ENCODE measurements at regions not wholly inside any gene's neighbourhood (a gene's known extent, or its start where the extent isn't known, plus 50 kb on each side); places are given as distances from the start of the nearest gene placed in this dataset.
A peak's percentile ranks its signal among the peaks of the same experiment; 100 is the strongest.

GRCh38 chr3:30263925-30264313, 342.5 kb upstream of the TGFBR2 start:
- no peak for DNase-seq (ENCODE audit: low spot score)

- no peak for DNase-seq (ENCODE audit: low spot score)
Observed at GRCh38 chr3:30266524-30266923, 339.9 kb upstream of the TGFBR2 start.

DNA sequence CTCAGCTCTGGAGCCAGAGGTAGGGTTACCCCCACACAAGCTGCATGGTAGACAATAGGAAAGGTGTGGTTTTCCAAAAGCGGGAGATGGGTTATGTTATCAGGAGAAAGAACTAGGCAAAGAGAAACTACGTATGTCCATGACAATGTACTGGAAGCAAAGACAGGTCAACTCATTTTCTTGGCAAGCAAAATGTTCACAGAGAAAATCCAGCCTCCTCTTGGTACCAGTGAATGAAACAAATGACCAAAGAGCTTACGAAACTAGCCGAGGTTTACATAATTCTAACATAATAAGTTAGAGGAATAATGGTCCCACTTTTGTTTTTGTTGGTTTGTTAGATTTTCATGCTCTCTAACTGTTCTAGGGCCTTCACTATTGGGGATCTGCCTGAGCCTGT, 338.1 kb upstream of the TGFBR2 start:
- no peak for DNase-seq (ENCODE audit: low spot score)

GRCh38 chr3:30269751-30270445, 336.5 kb upstream of the TGFBR2 start:
- no peak for DNase-seq (ENCODE audit: low spot score)

GRCh38 chr3:30271781-30272180, 334.6 kb upstream of the TGFBR2 start:
- DNase-seq (ENCODE audit: low spot score), result no peak

GRCh38 chr3:30273304-30274072, 332.9 kb upstream of the TGFBR2 start:
- DNase-seq (ENCODE audit: low spot score), result no peak

DNA sequence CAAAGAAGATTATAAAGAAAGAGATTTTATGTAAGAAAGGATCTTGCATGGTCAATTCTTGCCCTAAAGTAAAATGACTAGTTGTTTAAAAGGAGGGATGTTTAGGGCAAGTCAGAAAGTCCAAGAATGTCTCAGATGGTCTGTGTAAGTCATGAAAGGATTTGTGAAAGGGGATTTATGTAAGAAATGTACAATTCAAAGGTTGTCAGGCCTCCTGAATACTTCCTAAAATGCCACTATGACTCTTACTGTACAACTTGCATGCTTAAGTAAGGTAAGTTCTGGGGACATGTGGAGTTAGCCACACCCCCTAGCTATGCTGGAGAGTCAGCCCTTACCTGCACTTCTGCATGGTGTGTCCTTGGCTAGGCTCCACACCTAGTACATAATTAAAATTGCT, 328.9 kb upstream of the TGFBR2 start:
- no peak for DNase-seq (ENCODE audit: low spot score)

DNA sequence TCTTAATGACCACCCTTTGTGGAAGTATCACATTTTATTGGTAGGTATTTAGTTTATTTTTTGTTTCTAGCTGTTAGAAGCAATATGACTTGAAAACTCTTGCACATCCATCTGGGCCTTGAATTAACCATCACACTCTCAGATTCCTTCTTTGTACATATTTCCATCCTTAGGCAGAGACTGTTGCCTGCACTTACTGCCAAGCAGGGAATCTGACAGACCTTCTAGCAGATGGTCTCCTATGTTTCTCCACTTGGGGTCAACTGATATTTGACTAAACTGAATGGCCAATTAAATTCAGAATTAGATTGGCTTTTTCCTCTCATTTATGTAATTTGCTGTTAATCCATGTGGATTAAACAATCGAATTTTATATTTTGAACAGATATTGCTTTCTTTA, 324.9 kb upstream of the TGFBR2 start:
- DNase-seq (ENCODE audit: low spot score), result no peak

GRCh38 chr3:30282154-30282696, 324.2 kb upstream of the TGFBR2 start:
- no peak for DNase-seq (ENCODE audit: low spot score)

DNA sequence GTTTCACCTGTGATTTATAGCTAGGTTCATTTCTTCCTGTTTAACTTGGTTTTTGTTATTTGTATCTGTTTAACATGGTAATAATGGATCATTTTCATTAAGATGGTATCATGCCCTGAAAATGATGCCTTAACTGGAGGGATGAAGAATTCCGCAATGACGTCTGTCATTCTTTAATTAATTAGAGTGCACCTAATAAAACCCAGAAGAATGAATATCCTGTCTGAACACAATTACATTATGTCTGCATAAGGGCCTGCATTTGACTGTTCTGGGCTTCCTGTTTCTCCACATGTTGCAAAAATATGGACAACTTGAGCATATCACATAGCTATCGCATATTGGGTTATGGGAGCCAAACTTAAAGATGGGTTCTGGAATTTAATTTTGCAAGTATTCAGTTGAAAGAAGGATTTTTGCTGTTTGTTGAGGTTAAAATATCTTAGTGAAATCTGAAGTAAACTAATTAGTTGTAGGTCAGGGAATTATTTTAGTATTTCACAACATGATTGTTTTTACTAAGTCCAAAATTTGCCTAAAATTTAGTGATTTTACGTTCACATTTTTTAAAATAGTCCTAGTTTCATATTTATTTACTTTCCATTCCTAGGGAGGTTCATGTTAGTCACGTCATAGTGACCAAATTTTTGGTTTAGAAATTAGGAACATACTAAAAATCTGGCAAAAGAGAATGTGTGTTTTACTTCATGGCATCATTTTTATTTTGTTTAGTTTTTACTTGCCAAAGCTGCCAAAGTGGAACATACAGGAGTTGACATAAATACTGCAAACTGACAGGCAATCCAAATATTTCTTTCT, 321.0 kb upstream of the TGFBR2 start:
- DNase-seq (ENCODE audit: low spot score), result no peak

- DNase-seq (ENCODE audit: low spot score), result no peak
Observed at GRCh38 chr3:30286007-30286669, 320.3 kb upstream of the TGFBR2 start.

DNA sequence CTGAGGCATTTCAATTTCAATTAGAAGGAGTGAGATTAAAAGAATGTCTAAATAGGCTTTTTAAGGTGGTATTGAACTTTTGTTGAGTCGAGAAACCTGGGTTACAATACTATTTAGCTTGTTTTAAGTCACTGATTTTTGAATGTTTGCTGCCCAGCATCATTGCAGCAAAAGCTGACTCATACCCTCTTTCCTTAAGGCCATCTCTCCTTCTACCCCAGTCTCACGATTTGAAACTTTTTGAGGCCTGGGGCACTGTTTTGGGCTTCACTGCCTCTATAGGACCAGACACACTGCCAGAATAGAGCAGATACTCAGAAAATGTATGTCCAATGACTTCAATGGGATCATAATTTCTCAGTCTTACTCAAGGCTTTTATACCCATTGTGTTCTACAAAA, 319.6 kb upstream of the TGFBR2 start:
- DNase-seq (ENCODE audit: low spot score), result no peak

- no peak for DNase-seq (ENCODE audit: low spot score)
Observed at GRCh38 chr3:30288830-30289229, 317.6 kb upstream of the TGFBR2 start.

DNA sequence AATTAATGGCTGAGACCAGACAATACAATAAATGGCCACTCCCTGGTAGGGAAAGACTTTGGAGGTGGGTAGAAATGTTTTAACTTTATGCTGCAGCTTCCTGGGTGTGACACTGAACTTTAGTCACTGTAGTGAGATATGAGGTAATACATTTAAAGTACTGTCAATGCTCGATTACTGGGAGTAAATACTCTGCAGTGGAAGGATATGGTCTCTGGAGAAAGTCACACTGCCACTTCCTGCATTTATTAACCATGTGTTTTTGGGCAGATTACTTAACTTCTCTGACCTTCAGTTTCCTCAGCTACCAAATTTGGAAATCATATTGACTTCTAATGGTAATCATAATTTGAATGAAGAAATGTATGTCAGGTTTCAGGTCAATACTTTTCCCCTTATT, 317.1 kb upstream of the TGFBR2 start:
- no peak for DNase-seq (ENCODE audit: low spot score)

DNA sequence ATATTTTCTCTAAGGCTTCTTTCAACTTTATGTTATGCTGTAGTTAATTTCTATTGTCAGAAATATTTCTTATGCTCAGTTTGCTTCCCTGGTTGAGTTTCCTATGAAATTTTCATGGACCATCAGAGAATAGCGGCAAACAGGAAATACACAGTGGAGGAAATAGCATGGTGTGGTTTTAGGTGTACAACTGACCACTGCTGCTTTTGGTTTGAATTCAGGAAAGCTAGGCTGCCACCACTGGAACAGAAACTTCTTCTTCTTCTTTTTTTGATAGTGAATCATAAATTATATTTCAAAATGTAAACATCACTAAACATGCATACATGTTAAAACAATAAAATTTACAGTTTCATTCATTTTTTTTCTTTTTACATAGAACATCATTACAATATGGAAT, 316.6 kb upstream of the TGFBR2 start:
- no peak for DNase-seq (ENCODE audit: low spot score)

GRCh38 chr3:30290479-30290878, 315.9 kb upstream of the TGFBR2 start:
- DNase-seq (ENCODE audit: low spot score), result no peak

- DNase-seq (ENCODE audit: low spot score), result no peak
Observed at GRCh38 chr3:30292192-30292893, 314.1 kb upstream of the TGFBR2 start.

DNA sequence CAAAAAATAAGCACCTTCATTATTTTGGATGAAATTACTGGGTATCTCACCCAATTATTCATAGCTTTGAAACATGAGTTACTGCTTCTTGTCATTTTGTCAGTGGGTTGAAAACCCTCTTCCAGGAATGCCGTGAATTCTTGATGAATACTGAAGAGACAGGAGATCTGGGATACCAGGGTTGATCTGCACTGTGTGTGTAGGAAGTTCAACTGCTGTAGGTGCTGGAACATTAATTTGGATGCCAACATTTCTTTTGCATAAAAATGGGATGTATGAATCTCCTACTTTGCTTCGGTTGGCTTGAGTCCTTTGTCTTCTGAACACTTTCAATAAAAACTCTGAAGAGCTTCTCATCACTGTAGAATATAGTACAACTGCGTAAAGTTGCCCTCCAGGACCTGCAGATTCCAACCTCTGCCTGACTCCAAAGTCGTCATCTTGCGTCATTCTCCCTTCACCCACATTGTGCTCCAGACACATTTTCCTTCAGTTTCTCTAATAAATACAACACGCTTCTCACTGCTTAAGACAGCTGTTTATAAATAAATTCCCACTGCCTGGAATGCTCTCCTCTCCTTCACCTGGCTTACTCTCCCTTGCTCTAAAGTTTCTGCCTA, 312.7 kb upstream of the TGFBR2 start:
- peak; percentile 55 for DNase-seq (ENCODE audit: low spot score)

GRCh38 chr3:30294241-30294667, 312.1 kb upstream of the TGFBR2 start:
- no peak for DNase-seq (ENCODE audit: low spot score)

GRCh38 chr3:30297112-30297511, 309.3 kb upstream of the TGFBR2 start:
- no peak for DNase-seq (ENCODE audit: low spot score)

All from putamen (tissue), 1 donor.